ENCODE measurements at regions not wholly inside any gene's neighbourhood (a gene's known extent, or its start where the extent isn't known, plus 50 kb on each side); places are given as distances from the start of the nearest gene placed in this dataset.
A peak's percentile ranks its signal among the peaks of the same experiment; 100 is the strongest.

DNA sequence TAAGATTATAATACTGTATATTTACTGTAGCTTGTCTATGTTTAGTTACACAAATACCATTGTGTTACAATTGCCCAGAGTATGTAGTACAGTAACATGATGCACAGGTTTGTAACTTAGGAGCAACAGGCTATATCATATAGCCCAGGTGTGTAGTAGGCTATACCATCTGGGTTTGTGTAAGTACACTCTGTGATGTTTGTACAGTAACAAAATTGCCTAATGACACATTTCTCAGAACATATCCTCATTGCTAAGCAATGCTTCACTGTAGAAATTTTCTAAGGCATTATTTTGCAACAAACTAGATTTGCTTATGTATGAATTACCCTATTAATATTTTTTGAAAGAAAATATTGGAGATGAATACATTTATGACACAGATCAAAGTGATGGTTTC is 1390.9 kb downstream of the C4orf33 start:
- DNase-seq = no peak

DNA sequence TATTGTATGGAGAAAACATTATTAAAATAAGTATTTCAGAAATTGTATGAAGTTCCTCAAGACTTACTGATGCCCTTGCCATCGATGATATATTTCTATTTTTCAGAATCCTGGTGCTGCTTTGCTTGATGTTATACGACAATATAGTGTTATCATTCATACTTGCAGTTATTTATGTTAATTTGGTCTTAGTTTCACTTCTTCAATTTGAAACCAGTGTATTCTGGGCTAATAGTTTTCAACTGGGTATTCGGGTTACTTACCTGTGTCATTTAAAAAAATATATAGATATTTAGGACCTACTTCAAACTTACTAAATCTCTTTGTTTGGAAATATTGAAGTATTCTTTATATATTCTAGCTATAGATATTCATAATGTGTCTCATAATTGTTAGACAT is 1414.7 kb downstream of the C4orf33 start:
- DNase-seq = no peak

DNA sequence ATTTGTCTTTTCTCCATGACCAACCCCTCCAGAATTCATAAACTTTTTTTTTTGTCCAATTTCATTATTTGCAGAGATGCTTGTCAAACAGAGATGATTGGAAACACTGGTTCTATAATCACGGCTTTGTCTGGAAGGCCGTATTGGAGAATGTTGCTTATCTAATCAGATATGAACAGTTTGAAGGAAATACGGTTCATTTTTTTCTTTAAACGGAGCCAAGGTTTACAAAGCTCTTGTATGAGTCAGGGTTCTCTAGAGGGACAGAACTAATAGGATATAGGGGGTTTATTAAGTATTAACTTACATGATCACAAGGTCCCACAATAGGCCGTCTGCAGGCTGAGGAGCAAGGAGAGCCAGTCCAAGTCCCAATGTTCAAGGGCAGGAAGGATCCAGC is 1415.8 kb downstream of the C4orf33 start:
- DNase-seq = no peak

DNA sequence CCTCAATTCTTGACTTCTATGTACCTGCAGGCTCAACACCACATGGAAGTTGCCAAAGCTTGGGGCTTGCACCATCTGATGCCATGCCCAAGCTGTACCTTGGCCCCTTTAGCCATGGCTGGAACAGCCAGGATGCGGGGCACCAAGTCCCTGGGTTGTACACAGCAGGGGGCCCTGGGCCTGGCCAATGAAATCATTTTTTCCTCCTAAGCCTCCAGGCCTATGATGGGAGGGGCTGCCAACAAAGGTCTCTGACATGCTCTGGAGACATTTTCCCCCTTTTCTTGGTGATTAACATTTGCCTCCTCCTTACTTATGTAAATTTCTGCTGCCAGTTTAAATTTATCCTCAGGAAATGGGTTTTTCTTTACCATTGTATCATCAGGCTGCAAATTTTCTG is 1428.1 kb downstream of the C4orf33 start:
- DNase-seq = no peak

- no peak for DNase-seq
Observed at GRCh38 chr4:130530505-130530904, 1434.6 kb downstream of the C4orf33 start.

DNA sequence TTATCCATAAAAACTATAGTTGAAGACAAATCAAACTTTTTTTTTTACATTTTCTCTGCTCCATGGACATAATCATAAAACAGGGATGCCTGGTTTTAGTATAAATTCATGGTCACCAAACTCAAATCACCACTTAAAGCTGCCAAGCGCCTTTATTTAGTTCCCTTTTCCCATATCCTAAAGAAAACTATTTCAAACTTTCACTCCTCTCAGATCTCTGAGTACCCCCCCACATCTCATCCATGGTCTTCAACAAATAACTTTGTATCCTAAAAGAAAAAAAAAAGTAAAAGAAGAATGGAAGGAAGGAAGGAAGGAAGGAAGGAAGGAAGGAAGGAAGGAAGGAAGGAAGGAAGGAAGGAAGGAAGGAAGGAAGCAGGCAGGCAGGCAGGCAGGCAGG is 1438.7 kb downstream of the C4orf33 start:
- no peak for DNase-seq

DNA sequence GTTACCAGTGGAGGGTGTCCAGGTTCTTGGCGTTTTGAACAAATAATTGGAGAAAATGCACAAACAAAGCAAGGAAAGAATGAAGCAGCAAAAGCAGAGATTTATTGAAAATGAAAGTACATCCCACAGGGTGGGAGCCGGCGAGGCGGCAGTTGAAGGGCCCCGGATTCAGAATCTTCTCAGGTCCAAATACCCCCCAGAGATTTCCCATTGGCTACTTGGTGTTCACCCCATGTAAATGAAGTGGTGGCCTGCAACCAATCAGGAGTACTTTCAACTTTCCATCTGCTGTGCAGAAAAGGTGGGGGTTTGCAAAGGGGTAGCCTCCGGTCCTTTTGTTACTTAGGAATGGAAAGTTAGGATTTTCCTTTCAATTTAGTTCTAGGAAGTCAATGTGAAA is 1447.0 kb downstream of the C4orf33 start:
- no peak for DNase-seq

GRCh38 chr4:130545171-130545570 is 1449.2 kb downstream of the C4orf33 start:
- DNase-seq = no peak

- DNase-seq = no peak
Observed at GRCh38 chr4:130545596-130545995, 1449.6 kb downstream of the C4orf33 start.

DNA sequence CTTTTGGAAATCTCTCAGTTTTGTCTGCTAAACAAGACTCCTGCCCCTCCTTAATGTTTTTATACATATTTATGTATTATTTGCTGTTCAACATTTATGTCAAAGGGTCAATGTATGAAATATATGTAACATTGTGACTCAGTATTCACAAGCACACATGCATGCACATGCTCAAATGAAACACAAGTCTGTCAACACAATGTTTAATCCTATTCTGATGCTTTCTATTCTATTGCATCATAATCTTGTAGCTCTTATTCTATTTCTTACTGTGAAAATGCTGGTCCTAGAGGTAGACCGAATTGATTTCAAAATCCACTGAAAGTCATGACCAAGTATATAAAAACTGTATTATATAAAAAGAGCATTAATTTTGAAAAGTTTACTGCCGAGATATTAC is 1463.3 kb downstream of the C4orf33 start:
- no peak for DNase-seq

DNA sequence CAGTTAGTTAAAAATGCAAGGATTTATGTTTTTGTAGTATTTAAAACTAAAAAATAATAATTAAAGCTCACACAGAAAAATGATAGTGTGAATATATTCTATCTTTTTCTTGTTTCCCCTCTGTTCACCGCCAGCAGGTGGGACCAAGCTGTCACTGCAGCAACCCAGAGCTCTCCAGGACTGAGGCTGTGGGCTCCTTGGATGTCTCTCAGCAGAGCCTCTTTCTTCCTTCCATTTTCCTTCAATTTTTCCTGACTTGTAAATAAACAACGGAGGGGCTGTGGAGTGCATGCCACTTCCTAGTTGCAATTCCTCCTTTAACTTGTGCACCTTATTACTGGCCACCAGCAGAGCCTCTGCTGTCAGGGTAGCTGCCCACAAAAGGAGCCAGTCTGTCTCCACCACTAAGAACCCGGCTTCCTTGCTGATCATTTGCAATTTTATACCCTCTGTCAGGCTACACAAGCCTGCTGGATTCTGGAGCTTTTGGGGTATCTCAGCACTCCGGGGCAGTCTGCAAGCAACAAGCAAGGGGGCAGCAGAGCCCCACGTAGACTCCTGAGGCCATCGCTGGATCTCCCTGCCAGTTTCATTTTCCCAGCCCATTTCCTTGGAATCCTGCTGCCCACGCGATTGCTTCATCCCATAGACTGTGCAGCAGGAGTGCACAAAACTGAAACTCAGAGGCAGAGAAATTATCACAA is 1467.4 kb downstream of the C4orf33 start:
- DNase-seq = peak; percentile 53

DNA sequence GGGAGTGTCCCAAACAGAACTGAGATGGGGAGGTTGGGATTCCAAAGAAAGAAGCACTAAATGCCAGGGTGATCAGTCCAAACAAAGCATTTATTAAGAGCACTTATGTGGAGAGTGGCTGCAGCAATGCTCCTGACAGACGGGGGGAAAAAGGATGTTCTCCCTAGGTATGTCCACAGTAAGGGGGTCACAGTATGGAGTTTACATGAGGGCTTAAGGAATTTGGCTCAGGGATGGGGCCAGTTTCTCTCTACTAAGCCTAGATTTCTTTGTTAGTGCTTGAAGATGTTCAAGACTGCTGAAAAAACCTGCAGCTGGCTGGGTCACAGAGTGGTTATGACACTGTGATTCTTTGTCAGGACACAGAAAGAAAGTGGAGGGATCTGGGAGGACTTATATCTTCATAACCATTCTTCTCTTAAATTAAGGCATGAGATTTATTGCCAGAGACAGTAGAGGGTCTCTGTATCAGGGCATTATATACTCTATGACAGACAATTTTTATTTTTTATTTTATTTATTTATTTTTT is 1468.0 kb downstream of the C4orf33 start:
- no peak for DNase-seq

GRCh38 chr4:130568746-130569145 is 1472.8 kb downstream of the C4orf33 start:
- DNase-seq = no peak

DNA sequence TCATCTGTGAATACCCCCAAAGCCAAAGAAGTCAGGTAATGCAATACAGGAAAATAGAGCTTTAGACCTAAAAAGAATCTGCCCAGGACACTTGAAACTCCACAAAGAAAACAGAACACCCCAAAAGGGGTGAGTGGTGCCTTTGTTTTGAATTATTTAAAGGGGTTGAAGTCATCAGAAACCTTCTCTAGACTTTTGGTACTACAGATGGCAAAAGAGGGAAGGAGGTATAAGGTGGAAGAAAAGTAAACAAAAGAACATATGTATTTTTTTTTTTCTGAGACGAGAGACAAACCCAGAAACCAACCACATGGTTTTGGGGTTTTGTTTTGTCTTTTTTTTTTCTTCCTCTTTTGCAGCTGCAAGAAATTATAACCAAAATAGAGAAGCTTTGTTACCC is 1477.8 kb downstream of the C4orf33 start:
- no peak for DNase-seq

DNA sequence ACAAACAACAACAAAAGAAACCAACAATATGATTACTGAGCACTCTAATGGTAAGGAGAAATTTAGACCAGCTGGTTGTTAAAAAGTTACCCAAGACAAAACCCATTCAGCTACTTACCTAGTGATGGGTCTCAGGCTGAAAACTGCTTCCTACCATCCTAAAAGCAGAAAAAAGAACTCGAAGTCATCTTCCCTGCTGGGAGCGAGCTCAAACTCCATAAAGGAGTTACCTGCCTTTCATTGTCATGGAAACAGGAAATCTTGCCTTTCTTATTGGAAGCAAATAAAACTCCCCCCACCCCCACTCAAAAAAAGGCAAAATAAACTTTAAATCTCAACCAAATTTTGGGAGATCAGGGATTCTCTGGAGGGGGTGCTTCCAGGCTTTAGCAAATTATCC is 1478.3 kb downstream of the C4orf33 start:
- DNase-seq = no peak

- DNase-seq = no peak
Observed at GRCh38 chr4:130576218-130576617, 1480.3 kb downstream of the C4orf33 start.

DNA sequence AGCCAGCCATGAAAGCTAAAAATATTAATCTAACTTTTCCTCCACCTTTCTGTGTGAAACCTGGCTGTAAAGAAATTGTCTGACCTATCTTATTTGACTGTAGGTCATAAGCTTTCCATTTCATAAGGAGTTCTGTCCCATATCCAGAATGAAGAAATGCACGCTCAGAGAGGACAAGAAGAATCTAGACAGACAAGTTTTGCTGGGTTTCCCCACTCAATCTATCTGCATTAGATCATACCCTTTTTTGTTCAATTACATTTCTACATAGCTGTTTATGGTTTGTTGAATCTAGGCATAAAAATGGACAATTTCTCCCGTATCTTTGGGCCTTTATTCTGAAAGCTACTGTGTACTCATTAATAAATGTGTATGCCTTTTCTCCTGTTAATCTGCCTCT is 1495.1 kb downstream of the C4orf33 start:
- no peak for DNase-seq

DNA sequence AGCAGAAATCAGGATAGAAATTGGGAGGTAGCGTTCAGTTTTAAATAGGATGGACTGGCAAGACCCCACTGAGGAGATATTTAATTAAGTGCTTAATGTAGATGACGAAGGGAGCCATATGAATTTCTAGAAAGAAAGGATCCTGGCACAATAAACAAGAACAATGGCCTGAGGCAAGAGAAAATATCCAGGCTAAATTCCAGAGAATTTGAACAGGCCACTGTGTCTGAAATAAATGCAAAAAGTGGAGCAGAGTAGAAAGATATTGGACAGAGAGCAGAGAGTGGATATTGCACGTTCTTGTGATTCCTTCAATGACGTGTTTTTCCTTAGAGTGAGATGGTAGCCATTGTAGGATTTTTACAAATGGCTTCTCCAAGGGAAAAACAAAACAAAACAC is 1504.8 kb downstream of the C4orf33 start:
- DNase-seq = no peak

DNA sequence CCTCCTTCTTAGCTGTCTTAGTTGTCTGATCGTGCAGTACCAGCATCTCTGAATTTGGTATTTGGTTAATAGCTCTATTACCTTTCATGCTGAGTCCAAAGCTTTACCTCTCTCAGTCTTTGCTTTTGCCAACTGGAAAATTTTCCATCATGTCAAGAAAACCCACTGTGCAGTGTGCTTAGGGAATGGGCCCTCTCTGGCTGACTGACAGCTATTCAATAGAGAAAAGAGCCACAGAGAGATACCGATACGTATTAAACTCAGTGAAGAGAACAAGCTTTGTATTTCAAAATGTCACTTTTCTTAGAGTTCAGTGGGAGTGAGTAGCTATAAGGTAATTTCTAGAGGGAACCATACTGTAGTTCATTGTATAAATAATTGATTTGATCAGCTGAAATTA is 1507.1 kb downstream of the C4orf33 start:
- DNase-seq = no peak

- DNase-seq = no peak
Observed at GRCh38 chr4:130608121-130608520, 1512.2 kb downstream of the C4orf33 start.

GRCh38 chr4:130628531-130628930 is 1532.6 kb downstream of the C4orf33 start:
- no peak for DNase-seq

- no peak for DNase-seq
Observed at GRCh38 chr4:130632731-130633604, 1537.0 kb downstream of the C4orf33 start.

DNA sequence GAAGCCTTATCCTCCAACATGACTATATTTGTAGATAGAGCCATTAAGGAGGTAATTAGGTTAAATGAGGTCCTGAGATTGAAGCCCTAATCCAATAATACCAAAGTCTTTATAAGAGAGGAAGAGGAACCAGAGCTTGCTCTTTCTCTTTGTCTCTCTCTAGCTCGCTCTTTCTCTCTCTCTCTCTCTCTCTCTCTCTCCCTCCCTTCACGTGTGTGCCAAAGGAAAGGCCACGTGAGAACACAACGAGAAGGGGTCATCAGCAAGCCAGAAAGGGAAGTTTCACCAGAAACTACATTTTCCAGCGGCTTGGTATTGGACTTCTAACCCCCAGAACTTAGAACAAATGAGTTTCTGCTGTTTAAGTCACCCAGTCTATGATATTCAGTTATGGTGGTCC is 1540.5 kb downstream of the C4orf33 start:
- no peak for DNase-seq

DNA sequence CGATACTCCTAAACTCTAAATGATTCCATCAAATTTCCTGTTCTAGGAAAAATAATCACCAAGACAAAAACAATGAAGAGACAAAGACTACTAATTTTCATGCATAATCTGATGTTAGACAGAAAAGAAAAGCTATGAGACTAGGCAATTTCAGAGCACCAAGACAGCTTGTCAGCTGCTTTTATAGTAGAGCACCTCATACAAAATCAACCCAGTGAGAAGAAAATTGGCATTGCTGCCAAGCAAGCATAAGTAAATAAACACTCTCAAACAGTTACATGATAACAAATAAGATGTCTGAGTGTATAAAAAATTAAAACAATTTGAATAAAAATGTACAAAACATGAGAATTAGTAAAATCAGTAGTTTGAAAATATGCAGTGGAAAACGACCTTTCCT is 1544.6 kb downstream of the C4orf33 start:
- DNase-seq = no peak
